ENCODE measurements at regions not wholly inside any gene's neighbourhood (a gene's known extent, or its start where the extent isn't known, plus 50 kb on each side); places are given as distances from the start of the nearest gene placed in this dataset.

DNA sequence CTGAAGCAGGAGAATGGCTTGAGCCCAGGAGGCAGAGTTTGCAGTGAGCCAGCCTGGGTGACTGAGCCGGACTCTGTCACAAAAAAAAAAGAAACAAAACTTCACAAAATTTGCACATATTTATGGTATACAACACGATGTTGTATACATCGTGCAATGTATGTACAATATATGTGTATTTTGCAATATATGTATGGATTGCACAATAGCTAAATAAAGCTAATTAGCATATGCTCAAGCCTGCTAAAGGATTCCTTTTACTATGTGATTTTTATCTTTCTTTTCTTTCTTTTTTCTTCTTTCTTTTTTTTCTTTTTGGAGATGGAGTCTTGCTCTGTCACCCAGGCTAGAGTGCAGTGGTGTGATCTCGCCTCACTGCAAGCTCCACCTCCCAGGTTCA is 368.0 kb upstream of the FAM98A start:
- H3K9me3 ChIP-seq (ENCODE audit: low read depth), result no peaks in the 10 kb centered on the region
- TF ChIP-seq, protein P1, sequence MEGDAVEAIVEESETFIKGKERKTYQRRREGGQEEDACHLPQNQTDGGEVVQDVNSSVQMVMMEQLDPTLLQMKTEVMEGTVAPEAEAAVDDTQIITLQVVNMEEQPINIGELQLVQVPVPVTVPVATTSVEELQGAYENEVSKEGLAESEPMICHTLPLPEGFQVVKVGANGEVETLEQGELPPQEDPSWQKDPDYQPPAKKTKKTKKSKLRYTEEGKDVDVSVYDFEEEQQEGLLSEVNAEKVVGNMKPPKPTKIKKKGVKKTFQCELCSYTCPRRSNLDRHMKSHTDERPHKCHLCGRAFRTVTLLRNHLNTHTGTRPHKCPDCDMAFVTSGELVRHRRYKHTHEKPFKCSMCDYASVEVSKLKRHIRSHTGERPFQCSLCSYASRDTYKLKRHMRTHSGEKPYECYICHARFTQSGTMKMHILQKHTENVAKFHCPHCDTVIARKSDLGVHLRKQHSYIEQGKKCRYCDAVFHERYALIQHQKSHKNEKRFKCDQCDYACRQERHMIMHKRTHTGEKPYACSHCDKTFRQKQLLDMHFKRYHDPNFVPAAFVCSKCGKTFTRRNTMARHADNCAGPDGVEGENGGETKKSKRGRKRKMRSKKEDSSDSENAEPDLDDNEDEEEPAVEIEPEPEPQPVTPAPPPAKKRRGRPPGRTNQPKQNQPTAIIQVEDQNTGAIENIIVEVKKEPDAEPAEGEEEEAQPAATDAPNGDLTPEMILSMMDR (IDR thresholded peaks at IDR 0.05; ENCODE audit: low read depth, low read length), result no peak
- no peak overlapping the region for H3K4me3 ChIP-seq
- no peaks in the 10 kb centered on the region for H3K36me3 ChIP-seq
- no peaks in the 10 kb centered on the region for H3K4me1 ChIP-seq (ENCODE audit: low read depth)
- no peak for DNase-seq (ENCODE audit: low read depth in 1 of 2, low spot score in 1 of 2)
- H3K27me3 ChIP-seq, result no peaks in the 10 kb centered on the region
- no peak overlapping the region for H3K27ac ChIP-seq

DNA sequence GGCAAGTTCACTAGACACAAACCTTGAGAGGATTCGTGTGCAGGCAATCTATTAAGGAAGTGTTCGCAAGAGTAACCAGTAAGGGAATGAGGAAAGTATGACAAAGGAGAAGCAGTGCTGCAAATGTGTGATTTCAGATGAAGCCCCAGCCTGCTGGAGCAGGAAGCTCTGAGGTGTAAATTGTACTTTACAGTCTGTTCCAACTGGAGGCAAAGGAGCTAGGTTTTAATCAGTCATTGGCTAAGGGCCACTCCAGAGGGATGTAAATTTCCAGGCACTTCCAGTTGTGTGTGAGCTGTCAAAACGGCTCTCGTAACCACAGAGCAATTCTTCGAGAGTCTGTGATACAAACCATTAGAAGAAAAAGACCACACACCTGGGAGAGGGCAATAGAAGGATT is 359.5 kb upstream of the FAM98A start:
- no peak overlapping the region for H3K27ac ChIP-seq
- TF ChIP-seq, protein P1 (IDR thresholded peaks at IDR 0.05; ENCODE audit: low read depth, low read length), result no peak
- no peak overlapping the region for H3K4me3 ChIP-seq
- DNase-seq (ENCODE audit: low read depth in 1 of 2, low spot score in 1 of 2), result peak in 1 of 2 donors; percentile 1
- no peaks in the 10 kb centered on the region for H3K36me3 ChIP-seq
- no peaks in the 10 kb centered on the region for H3K4me1 ChIP-seq (ENCODE audit: low read depth)
- H3K27me3 ChIP-seq, result no peaks in the 10 kb centered on the region
- no peaks in the 10 kb centered on the region for H3K9me3 ChIP-seq (ENCODE audit: low read depth)

DNA sequence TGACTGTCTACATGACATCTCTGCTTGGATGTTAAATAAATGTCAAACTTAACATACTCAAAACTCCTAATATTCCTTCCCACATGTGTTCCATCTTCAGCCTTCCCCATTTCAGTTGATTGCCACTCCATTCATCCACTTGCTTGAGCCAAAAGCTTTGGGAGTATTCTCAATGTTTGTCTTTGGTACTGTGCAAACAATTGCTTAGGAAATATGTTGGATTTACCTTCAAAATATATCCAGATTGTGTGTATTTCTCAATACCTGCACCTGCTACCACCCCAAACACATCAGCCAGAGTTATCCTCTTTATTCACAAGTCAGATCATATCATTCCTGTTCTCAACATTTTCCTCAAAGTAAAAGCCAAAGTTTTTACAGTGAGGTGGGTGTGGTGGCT is 350.3 kb upstream of the FAM98A start:
- TF ChIP-seq, protein P1 (IDR thresholded peaks at IDR 0.05; ENCODE audit: low read depth, low read length), result no peak
- no peaks in the 10 kb centered on the region for H3K9me3 ChIP-seq (ENCODE audit: low read depth)
- H3K4me3 ChIP-seq, result no peak overlapping the region
- no peaks in the 10 kb centered on the region for H3K4me1 ChIP-seq (ENCODE audit: low read depth)
- H3K36me3 ChIP-seq, result no peaks in the 10 kb centered on the region
- H3K27ac ChIP-seq, result no peak overlapping the region
- DNase-seq (ENCODE audit: low read depth in 1 of 2, low spot score in 1 of 2), result no peak
- no peaks in the 10 kb centered on the region for H3K27me3 ChIP-seq

DNA sequence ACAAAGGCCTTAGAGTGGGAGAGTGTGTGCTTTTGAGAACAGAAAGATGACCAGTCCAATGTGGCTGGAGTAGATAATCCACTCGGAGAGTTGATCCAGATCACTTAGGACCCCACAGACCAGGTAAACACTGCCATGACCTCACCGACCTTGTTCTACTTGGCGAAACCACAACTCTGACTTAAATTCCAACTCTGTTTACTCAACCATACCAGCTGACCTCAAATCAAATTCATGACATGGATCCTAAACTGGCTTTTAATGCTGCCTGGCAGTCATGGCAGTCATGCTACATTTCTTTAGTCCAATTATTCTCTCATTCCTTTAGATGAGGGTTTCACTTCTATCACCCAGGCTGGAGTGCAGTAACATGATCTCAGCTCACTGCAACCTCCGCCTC is 347.1 kb upstream of the FAM98A start:
- Histone ChIP-seq H3K4me3 (no peak overlapping the region), H3K36me3 (no peaks in the 10 kb centered on the region), H3K9me3 (ENCODE audit: low read depth) (no peaks in the 10 kb centered on the region), H3K4me1 (ENCODE audit: low read depth) (no peaks in the 10 kb centered on the region), H3K27me3 (no peaks in the 10 kb centered on the region), H3K27ac (no peak overlapping the region)
- no peak for DNase-seq (ENCODE audit: low read depth in 1 of 2, low spot score in 1 of 2)
- TF ChIP-seq, protein P1 (IDR thresholded peaks at IDR 0.05; ENCODE audit: low read depth, low read length), result no peak

DNA sequence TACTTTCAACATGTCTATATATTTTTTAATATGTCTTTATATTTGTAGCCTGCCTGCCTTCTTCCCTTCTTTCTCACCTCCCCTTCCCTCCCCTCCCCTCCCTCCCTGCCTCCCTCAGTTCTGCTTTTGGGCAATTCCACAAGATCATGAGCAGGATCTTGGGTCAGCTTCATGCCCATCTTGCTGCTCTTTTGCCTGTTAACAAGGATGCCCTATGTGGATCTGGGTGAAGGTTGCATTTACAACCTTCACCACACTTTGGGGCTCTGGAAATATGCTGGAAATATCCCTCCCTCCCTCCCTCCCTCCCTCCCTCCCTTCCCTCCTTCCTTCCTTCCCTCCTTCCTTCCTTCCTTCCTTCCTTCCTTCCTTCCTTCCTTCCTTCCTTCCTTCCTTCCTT is 334.1 kb upstream of the FAM98A start:
- no peak overlapping the region for H3K4me3 ChIP-seq
- no peaks in the 10 kb centered on the region for H3K36me3 ChIP-seq
- TF ChIP-seq, protein P1 (IDR thresholded peaks at IDR 0.05; ENCODE audit: low read depth, low read length), result no peak
- no peaks in the 10 kb centered on the region for H3K4me1 ChIP-seq (ENCODE audit: low read depth)
- no peak for DNase-seq (ENCODE audit: low read depth in 1 of 2, low spot score in 1 of 2)
- H3K27me3 ChIP-seq, result no peaks in the 10 kb centered on the region
- no peaks in the 10 kb centered on the region for H3K9me3 ChIP-seq (ENCODE audit: low read depth)
- H3K27ac ChIP-seq, result no peak overlapping the region

DNA sequence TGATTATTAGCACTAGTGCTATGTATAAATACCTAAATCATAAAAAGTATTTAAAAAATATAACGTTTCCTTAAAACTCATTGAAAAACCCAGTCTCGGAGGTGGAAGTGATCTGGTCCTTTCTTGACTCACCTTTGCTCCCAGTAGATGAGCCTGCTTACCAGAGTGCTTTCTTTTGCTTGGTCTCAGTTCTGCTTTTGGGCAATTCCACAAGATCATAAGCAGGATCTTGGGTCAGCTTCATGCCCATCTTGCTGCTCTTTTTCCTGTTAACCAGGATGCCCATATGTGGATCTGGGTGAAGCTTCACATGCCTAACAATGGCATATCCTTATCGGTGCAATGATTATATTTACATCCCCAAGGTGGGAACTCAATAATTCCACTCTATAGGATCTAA is 332.1 kb upstream of the FAM98A start:
- Histone ChIP-seq H3K9me3 (ENCODE audit: low read depth) (no peaks in the 10 kb centered on the region), H3K4me1 (ENCODE audit: low read depth) (no peaks in the 10 kb centered on the region), H3K27ac (no peak overlapping the region), H3K4me3 (no peak overlapping the region), H3K36me3 (no peaks in the 10 kb centered on the region), H3K27me3 (no peaks in the 10 kb centered on the region)
- no peak for DNase-seq (ENCODE audit: low read depth in 1 of 2, low spot score in 1 of 2)
- TF ChIP-seq, protein P1 (IDR thresholded peaks at IDR 0.05; ENCODE audit: low read depth, low read length), result no peak
